ENCODE measurements at regions not wholly inside any gene's neighbourhood (a gene's known extent, or its start where the extent isn't known, plus 50 kb on each side); places are given as distances from the start of the nearest gene placed in this dataset.

- TF ChIP-seq CTCF (IDR thresholded peaks at IDR 0.05) (no peak), POLR2A (IDR thresholded peaks at IDR 0.05) (no peak), POLR2AphosphoS5 (IDR thresholded peaks at IDR 0.05) (no peak), EP300 (IDR thresholded peaks at IDR 0.05) (no peak)
Observed at GRCh38 chr4:126475730-126476129, 1157.0 kb upstream of the INTU start.

Measured in suprapubic skin (tissue), 4 donors.